HG03354 (cell line): ENCODE measurements at regions not wholly inside any gene's neighbourhood (a gene's known extent, or its start where the extent isn't known, plus 50 kb on each side); places are given as distances from the start of the nearest gene placed in this dataset.
"Not testable (repeated sequence)": the region's sequence is repeated elsewhere in the genome, so short reads cannot be mapped to it uniquely, and the experiment has no call there.

ENCODE experiments used
- ATAC-seq: cut with Tn5 transposase; IDR thresholded peaks from one replicate; pipeline ENCODE4 v1.9.1; 2021; ENCODE audit warnings: mild to moderate bottlenecking; ENCODE audit not compliant: unreplicated experiment, poor library complexity, severe bottlenecking

GRCh38 chr7:112587504-112587903 lies 106.7 kb downstream of the LSMEM1 start:
- no peak for ATAC-seq

GRCh38 chr7:112592565-112593263 lies 111.9 kb downstream of the LSMEM1 start:
- ATAC-seq, result not testable (repeated sequence)

DNA sequence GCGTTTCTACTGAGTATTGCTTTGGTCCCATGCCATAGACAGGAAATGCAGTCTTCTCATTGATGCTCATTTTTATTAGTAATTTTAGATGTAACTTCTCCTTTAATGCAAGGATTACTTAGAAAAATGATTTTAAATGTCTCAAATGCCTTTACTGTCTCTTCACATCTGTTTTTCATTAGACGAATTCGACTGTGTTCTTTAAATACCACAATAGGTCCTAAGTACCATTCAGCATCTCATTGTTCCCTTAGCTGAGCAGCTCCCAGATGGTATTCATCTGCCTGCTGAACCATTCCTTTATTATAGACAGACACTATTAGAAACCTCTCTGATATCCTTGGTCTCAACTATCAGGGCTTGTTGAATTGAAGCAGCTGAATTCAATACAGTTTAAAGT lies 113.6 kb downstream of the LSMEM1 start:
- no peak for ATAC-seq

DNA sequence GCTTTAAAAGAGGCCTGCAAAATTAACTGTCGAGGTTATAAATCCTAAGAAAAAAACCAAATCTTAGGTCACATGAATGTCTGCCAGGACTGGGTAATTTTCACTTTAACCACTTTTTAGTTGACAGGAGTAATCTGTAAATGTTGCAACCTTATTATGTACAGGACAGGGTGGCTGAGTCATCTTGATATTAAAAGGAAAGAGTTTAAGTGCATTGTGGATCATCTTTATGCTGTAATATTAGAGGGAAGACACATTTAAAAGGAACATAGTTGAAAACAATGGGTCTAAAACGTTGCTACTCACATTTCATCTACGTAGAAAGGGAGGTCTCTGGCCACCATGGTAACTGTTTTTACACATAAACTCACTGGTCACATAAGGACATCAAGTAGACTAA lies 115.5 kb downstream of the LSMEM1 start:
- ATAC-seq, result no peak

DNA sequence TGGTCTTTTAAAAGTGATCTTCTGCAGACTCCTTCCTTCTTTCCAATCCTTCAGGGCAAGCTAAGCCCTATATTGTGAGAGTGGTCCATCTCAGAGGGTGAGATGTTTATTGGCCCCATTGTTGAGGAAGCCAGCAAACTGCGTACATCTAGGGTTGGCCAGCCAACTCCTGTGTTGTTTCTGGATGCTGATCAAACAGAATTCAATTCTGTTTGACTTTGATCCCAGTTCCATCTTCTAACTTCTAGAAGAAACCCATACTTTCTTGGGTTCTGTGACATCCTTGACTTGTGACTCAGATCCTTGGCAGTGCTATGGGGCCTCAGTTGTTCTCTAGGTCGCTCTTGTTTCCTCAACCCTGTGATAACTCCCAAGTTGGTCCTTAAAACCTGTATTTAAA lies 116.2 kb downstream of the LSMEM1 start:
- no peak for ATAC-seq

GRCh38 chr7:112603673-112604072 lies 122.9 kb downstream of the LSMEM1 start:
- ATAC-seq, result no peak

GRCh38 chr7:112610636-112611035 lies 129.8 kb downstream of the LSMEM1 start:
- no peak for ATAC-seq

DNA sequence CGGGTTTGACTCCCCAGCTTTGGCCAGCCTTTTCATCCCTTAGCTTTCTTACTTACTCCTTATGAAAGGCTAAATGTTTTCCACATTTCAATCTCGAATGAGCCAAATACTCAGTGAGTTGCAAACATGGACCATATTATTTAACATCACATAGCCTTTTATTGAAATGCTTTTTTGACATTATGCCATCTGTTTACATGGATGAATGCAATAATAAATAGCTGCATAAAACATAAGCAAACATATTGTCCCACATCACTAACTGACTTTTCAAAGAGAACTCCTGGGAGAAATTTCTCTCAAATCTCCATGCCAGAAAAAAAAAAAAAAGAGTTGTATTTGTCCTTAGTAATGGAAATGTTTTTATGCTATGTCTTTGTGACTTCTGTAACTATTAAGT lies 134.9 kb downstream of the LSMEM1 start:
- ATAC-seq, result no peak

DNA sequence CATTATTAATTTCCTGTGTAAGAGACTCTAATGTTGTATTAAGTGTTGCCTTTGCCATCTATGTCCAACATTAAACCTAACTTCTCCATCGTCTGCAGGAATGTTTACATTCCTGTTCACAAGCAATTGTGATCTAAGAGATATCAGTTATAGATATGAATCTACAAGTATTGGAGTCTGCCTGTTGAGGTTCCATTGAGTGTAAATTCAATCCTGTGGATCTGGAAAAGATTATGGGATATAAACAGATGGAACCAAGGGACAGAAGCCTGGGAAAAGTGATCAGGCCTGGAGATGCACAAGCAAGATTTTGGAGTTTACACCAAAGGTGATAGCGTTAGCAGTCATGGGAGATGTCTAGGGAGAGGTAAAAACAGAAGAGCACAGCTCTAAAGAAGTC lies 135.5 kb downstream of the LSMEM1 start:
- ATAC-seq, result no peak

DNA sequence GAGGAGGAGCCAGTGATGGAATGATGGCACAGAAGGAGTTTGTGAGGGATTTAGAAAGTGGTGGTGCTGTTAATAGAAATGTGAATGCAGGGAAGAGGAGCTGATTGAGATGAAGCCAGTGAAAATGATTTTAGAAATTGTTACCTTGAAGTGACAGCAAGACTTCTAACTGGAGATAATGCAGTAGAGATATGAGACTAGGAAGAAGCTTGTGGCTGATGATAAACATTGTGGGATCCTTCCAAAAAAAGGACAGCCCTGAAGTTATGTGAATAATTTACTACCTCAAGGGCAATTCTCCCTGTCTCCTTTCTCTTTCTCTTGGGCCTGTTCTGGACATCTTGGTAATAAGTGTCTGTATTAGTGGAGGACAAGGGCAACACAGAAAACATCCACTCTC lies 138.6 kb downstream of the LSMEM1 start:
- ATAC-seq, result no peak

- ATAC-seq, result no peak
These were observed 141.4 kb downstream of the LSMEM1 start for GRCh38 chr7:112622159-112622715.

DNA sequence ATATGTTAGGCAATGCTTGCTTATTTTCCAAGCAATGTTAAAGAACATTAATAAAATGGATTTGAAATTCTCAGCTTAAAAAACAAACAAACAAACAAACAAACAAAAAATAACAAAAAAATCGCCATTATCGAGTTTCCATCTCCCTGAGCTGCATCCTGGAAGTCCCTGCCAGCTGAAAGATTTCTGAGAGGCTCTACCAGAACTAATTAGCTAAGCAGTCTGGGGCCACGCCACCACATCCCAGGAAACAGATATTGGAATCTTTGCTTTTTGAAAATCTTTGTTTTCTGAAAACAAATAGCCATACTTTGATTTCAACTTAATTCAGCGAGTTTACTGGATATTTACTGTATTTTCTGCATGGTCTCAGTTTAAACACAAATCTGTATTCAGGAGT lies 143.6 kb downstream of the LSMEM1 start:
- ATAC-seq, result no peak

GRCh38 chr7:112630565-112630964 lies 149.8 kb downstream of the LSMEM1 start:
- no peak for ATAC-seq

DNA sequence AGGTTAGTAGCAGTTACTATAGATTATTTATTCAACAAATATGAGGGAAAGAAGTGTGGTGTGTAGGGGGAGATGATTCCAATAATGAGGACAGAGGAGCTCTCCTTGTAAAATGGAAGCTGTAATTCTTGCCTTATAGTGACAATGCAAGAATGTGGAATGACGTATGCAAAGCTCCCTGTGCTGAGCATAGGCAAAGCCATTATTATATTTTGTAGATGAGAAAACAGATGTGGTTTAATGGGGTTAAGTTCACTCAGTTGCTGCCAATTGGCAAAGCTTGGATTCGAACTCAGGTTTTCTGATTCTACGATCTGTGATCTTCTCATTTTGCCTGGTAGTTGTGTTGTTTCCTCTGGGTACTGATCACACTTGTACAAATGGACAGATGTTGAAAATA lies 153.3 kb downstream of the LSMEM1 start:
- ATAC-seq, result no peak

GRCh38 chr7:112635742-112636141 lies 154.5 kb downstream of the TMEM168 start:
- no peak for ATAC-seq

GRCh38 chr7:112638675-112639400 lies 151.4 kb downstream of the TMEM168 start:
- ATAC-seq, result no peak

- no peak for ATAC-seq
These were observed 149.5 kb downstream of the TMEM168 start for GRCh38 chr7:112640685-112641084.

DNA sequence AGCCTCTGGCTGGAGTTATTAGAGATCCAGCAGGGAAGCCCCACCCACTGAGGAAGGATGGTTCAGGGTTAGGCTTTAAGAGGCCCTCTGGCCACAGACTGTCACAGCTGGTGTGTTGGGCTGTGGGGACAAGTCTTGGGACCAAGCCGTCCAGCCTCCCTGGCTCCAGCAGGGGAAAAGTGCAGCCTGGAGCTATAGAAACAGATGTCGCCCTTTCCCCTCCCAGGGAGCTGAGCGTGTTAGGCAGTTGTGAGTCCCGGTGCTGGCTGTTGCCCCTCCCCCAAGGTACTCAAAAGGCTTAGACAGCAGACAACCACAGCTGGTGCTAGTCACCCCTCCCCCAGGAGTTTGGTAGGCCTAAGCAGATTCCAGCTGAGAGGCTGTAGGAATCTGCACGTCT lies 143.4 kb downstream of the TMEM168 start:
- no peak for ATAC-seq

- no peak for ATAC-seq
These were observed 141.4 kb downstream of the TMEM168 start for GRCh38 chr7:112648781-112649180.

GRCh38 chr7:112649560-112649959 lies 140.6 kb downstream of the TMEM168 start:
- ATAC-seq, result no peak
